Panc1 (cell line): ENCODE measurements at regions not wholly inside any gene's neighbourhood (a gene's known extent, or its start where the extent isn't known, plus 50 kb on each side); places are given as distances from the start of the nearest gene placed in this dataset.

Source experiments
- ATAC-seq: fragments of 200-7000 bp; cut with Tn5 transposase; 2 replicates; pipeline ENCODE4 v1.9.1; 2020; ENCODE audit warnings: mild to moderate bottlenecking, moderate library complexity
- BruUV-seq: library from RNA; stranded (reverse); fragments of 400-500 nt; replicated peaks from 2 replicates; lab custom pipeline; 2021; lab: Mats Ljungman, UMichigan
- CTCF ChIA-PET: fragments of 300-600 bp; sonication (Branson Sonifier 250); formaldehyde crosslinking; loops from one replicate; lab custom pipeline; 2022; ENCODE audit warnings: antibody characterized with exemption; lab: Charles Lee
- POLR2A ChIA-PET: fragments of 300-600 bp; sonication (Branson Sonifier 250); formaldehyde crosslinking; loops from one replicate; lab custom pipeline; 2022; ENCODE audit warnings: antibody characterized with exemption; lab: Charles Lee
- DNase-seq: peaks from one replicate; pipeline ENCODE4 v3.0.0-alpha.2; 2010; ENCODE audit warnings: low read depth, low spot score
- H3K27ac ChIP-seq: 2 replicates; pipeline ENCODE4 v1.5.1; 2011; ENCODE audit warnings: mild to moderate bottlenecking, low read length, inconsistent platforms
- H3K27me3 ChIP-seq: fragments of 200-500 bp; sonication (Bioruptor generic); 2 replicates; pipeline ENCODE4 v1.6.0; 2014; ENCODE audit warnings: low read length, inconsistent platforms; ENCODE audit not compliant: control insufficient read depth, insufficient read depth
- H3K36me3 ChIP-seq: fragments of 200-500 bp; sonication (Bioruptor generic); 2 replicates; pipeline ENCODE4 v1.5.1; 2014; ENCODE audit warnings: inconsistent platforms, mild to moderate bottlenecking, low read length, moderate library complexity; ENCODE audit not compliant: control insufficient read depth, insufficient read depth
- H3K4me1 ChIP-seq: 2 replicates; pipeline ENCODE4 v1.5.1; 2011; ENCODE audit warnings: inconsistent platforms, mild to moderate bottlenecking, low read length, moderate library complexity; ENCODE audit not compliant: control insufficient read depth, insufficient read depth
- H3K4me3 ChIP-seq, 2 experiments: 2 replicates each; pipeline ENCODE4 v1.5.1; 2011 to 2012; ENCODE audit warnings: low read depth in 2 of 2, low read length in 2 of 2, mild to moderate bottlenecking in 2 of 2, inconsistent platforms in 1 of 2, moderate library complexity in 1 of 2
- H3K9me3 ChIP-seq: fragments of 200-500 bp; sonication (Bioruptor generic); 2 replicates; pipeline ENCODE4 v1.5.1; 2014; ENCODE audit warnings: low read depth, mild to moderate bottlenecking, inconsistent platforms, low read length, moderate library complexity; ENCODE audit not compliant: control insufficient read depth, insufficient read depth
- CTCF ChIP-seq: fragments of 450-650 bp; IDR thresholded peaks from 2 replicates; pipeline ENCODE4 v1.5.1; 2017; ENCODE audit warnings: mild to moderate bottlenecking
- POLR2AphosphoS5 ChIP-seq: IDR thresholded peaks from 2 replicates; pipeline ENCODE4 v1.6.1; 2012; ENCODE audit warnings: mild to moderate bottlenecking, low read depth, low read length, moderate library complexity
- REST ChIP-seq, 2 experiments: IDR thresholded peaks; 2 replicates each; pipeline ENCODE4 v1.6.1; 2011 to 2012; ENCODE audit warnings: low read depth in 2 of 2, control low read depth in 1 of 2, low read length in 1 of 2, mild to moderate bottlenecking in 1 of 2, moderate library complexity in 1 of 2; ENCODE audit not compliant: insufficient read depth in 1 of 2
- SIN3A ChIP-seq: IDR thresholded peaks from 2 replicates; pipeline ENCODE4 v1.6.1; 2012; ENCODE audit warnings: low read depth, mild to moderate bottlenecking, low read length, moderate library complexity, borderline replicate concordance; ENCODE audit not compliant: insufficient read depth
- TCF7L2 ChIP-seq: IDR thresholded peaks from 2 replicates; pipeline ENCODE4 v1.6.1; 2011; ENCODE audit warnings: mild to moderate bottlenecking, low read depth, low read length, inconsistent platforms
- in situ Hi-C: cut with HindIII; loops from 2 replicates; pipeline ENCODE4 v1.10.0; 2016; ENCODE audit warnings: low sequenced_read_pairs, low pct_unique_long_range_greater_than_20kb
- intact Hi-C: fragments of 100-400 bp; cut with micrococcal nuclease; formaldehyde crosslinking; loops from one replicate; pipeline ENCODE4 v1.10.0; 2022; ENCODE audit not compliant: unreplicated experiment

GRCh38 chr5:167716126-167716775, 575.2 kb upstream of the WWC1 start:
- Histone ChIP-seq H3K36me3 (no peaks in the 10 kb centered on the region), H3K27me3 (no peaks in the 10 kb centered on the region), H3K4me1 (peaks cover 2% of the 10 kb centered on the region; the same call in 1 of the 2 replicates), H3K9me3 (no peaks in the 10 kb centered on the region), H3K4me3 (no peak overlapping the region), H3K27ac (no peak overlapping the region)
- DNase-seq (no peak), ATAC-seq (no peak)
- in situ Hi-C loops, result no loop called here
- ChIA-PET CTCF (interaction anchor here (0.5 kb wide), 1 partner anchor 1642 kb away, joined by 4 read pairs; no protein-coding TSS in a partner anchor), POLR2A (no interaction called here)
- TF ChIP-seq POLR2AphosphoS5, result no peak
- no peak for TF ChIP-seq REST (IDR thresholded peaks at IDR 0.05; ENCODE audit: insufficient read depth in 1 of 2, low read depth in 2 of 2, low read length in 1 of 2)
- TF ChIP-seq CTCF, result no peak
- no peak for TF ChIP-seq SIN3A
- intact Hi-C loops, result no loop called here
- BruUV-seq, result no TSS peak

GRCh38 chr5:167720259-167720658, 571.2 kb upstream of the WWC1 start:
- intact Hi-C loops, result loop anchor here (10.0 kb wide), 1 partner anchor 305 kb away; no protein-coding TSS in a partner anchor
- in situ Hi-C loops, result no loop called here
- Histone ChIP-seq H3K27ac (no peak overlapping the region), H3K9me3 (no peaks in the 10 kb centered on the region), H3K36me3 (no peaks in the 10 kb centered on the region), H3K27me3 (no peaks in the 10 kb centered on the region), H3K4me3 (no peak overlapping the region), H3K4me1 (peaks cover 2% of the 10 kb centered on the region; the same call in 1 of the 2 replicates)
- DNase-seq (no peak), ATAC-seq (no peak)
- no TSS peak for BruUV-seq
- TF ChIP-seq TCF7L2 (no peak), REST (IDR thresholded peaks at IDR 0.05; ENCODE audit: insufficient read depth in 1 of 2, low read depth in 2 of 2, low read length in 1 of 2) (no peak), CTCF (no peak), SIN3A (no peak), POLR2AphosphoS5 (no peak)
- POLR2A ChIA-PET, result no interaction called here
- CTCF ChIA-PET, result no interaction called here
